Mucosa of rectum (tissue), 2 donors: ENCODE measurements at regions not wholly inside any gene's neighbourhood (a gene's known extent, or its start where the extent isn't known, plus 50 kb on each side); places are given as distances from the start of the nearest gene placed in this dataset.

Experiments used
- H3K27ac ChIP-seq, 2 donors: one replicate each; pipeline ENCODE4 v1.7.0; 2013; ENCODE audit warnings: inconsistent platforms in 2 of 2, low read depth in 2 of 2, low read length in 2 of 2
- H3K27me3 ChIP-seq, 2 donors: one replicate each; pipeline ENCODE4 v1.7.0; 2013; ENCODE audit warnings: low read length in 2 of 2; ENCODE audit not compliant: control insufficient read depth in 2 of 2, insufficient read depth in 2 of 2
- H3K36me3 ChIP-seq, 2 donors: one replicate each; pipeline ENCODE4 v1.7.0; 2013; ENCODE audit warnings: low read length in 2 of 2; ENCODE audit not compliant: control insufficient read depth in 2 of 2, insufficient read depth in 2 of 2
- H3K4me1 ChIP-seq, 2 donors: one replicate each; pipeline ENCODE4 v1.7.0; 2013; ENCODE audit warnings: low read length in 2 of 2, mild to moderate bottlenecking in 1 of 2; ENCODE audit not compliant: control insufficient read depth in 2 of 2, insufficient read depth in 2 of 2
- H3K4me3 ChIP-seq, 2 donors: one replicate each; pipeline ENCODE4 v1.7.0; 2013; ENCODE audit warnings: low read length in 2 of 2
- H3K9ac ChIP-seq, 2 donors: one replicate each; pipeline ENCODE4 v1.7.0; 2013; ENCODE audit warnings: low read length in 2 of 2, low read depth in 1 of 2, mild to moderate bottlenecking in 1 of 2
- H3K9me3 ChIP-seq, 2 donors: one replicate each; pipeline ENCODE4 v1.7.0; 2013; ENCODE audit warnings: low read length in 2 of 2; ENCODE audit not compliant: control insufficient read depth in 2 of 2
- donor health status: healthy.
- donor health status: Normal muscosa, but diverticular disease.

- H3K9ac ChIP-seq = no peak overlapping the region
- no peaks in the 10 kb centered on the region for H3K36me3 ChIP-seq
- no peaks in the 10 kb centered on the region for H3K9me3 ChIP-seq
- no peaks in the 10 kb centered on the region for H3K27me3 ChIP-seq
- H3K27ac ChIP-seq = no peak overlapping the region
- no peaks in the 10 kb centered on the region for H3K4me1 ChIP-seq
- H3K4me3 ChIP-seq = no peak overlapping the region
Observed at GRCh38 chr10:108787932-108788331, 1135.4 kb downstream of the XPNPEP1 start.

GRCh38 chr10:108785011-108785410, 1138.3 kb downstream of the XPNPEP1 start:
- H3K27me3 ChIP-seq = no peaks in the 10 kb centered on the region
- no peak overlapping the region for H3K27ac ChIP-seq
- no peaks in the 10 kb centered on the region for H3K4me1 ChIP-seq
- no peaks in the 10 kb centered on the region for H3K36me3 ChIP-seq
- H3K9ac ChIP-seq = no peak overlapping the region
- no peak overlapping the region for H3K4me3 ChIP-seq
- H3K9me3 ChIP-seq = no peaks in the 10 kb centered on the region

GRCh38 chr10:108784534-108784933, 1138.8 kb downstream of the XPNPEP1 start:
- no peaks in the 10 kb centered on the region for H3K27me3 ChIP-seq
- H3K36me3 ChIP-seq = no peaks in the 10 kb centered on the region
- no peak overlapping the region for H3K4me3 ChIP-seq
- H3K4me1 ChIP-seq = no peaks in the 10 kb centered on the region
- no peaks in the 10 kb centered on the region for H3K9me3 ChIP-seq
- no peak overlapping the region for H3K9ac ChIP-seq
- no peak overlapping the region for H3K27ac ChIP-seq

- no peak overlapping the region for H3K9ac ChIP-seq
- H3K4me1 ChIP-seq = no peaks in the 10 kb centered on the region
- H3K9me3 ChIP-seq = no peaks in the 10 kb centered on the region
- no peaks in the 10 kb centered on the region for H3K36me3 ChIP-seq
- no peak overlapping the region for H3K4me3 ChIP-seq
- H3K27me3 ChIP-seq = no peaks in the 10 kb centered on the region
- no peak overlapping the region for H3K27ac ChIP-seq
Observed at GRCh38 chr10:108783897-108784296, 1139.4 kb downstream of the XPNPEP1 start.

- Histone ChIP-seq H3K36me3 (no peaks in the 10 kb centered on the region), H3K27ac (no peak overlapping the region), H3K9ac (no peak overlapping the region), H3K27me3 (no peaks in the 10 kb centered on the region), H3K4me3 (no peak overlapping the region), H3K4me1 (no peaks in the 10 kb centered on the region), H3K9me3 (no peaks in the 10 kb centered on the region)
Observed at GRCh38 chr10:108782411-108782810, 1140.9 kb downstream of the XPNPEP1 start.

- Histone ChIP-seq H3K27me3 (no peaks in the 10 kb centered on the region), H3K36me3 (no peaks in the 10 kb centered on the region), H3K9me3 (no peaks in the 10 kb centered on the region), H3K4me1 (no peaks in the 10 kb centered on the region), H3K27ac (no peak overlapping the region), H3K9ac (no peak overlapping the region), H3K4me3 (no peak overlapping the region)
Observed at GRCh38 chr10:108779501-108779900, 1143.8 kb downstream of the XPNPEP1 start.

- no peak overlapping the region for H3K9ac ChIP-seq
- H3K4me1 ChIP-seq = no peaks in the 10 kb centered on the region
- no peaks in the 10 kb centered on the region for H3K9me3 ChIP-seq
- no peak overlapping the region for H3K4me3 ChIP-seq
- no peaks in the 10 kb centered on the region for H3K27me3 ChIP-seq
- no peak overlapping the region for H3K27ac ChIP-seq
- H3K36me3 ChIP-seq = no peaks in the 10 kb centered on the region
Observed at GRCh38 chr10:108775911-108776475, 1147.3 kb downstream of the XPNPEP1 start.

GRCh38 chr10:108771106-108771505, 1152.2 kb downstream of the XPNPEP1 start:
- no peaks in the 10 kb centered on the region for H3K9me3 ChIP-seq
- H3K9ac ChIP-seq = no peak overlapping the region
- H3K27me3 ChIP-seq = no peaks in the 10 kb centered on the region
- H3K4me1 ChIP-seq = no peaks in the 10 kb centered on the region
- no peak overlapping the region for H3K4me3 ChIP-seq
- no peak overlapping the region for H3K27ac ChIP-seq
- no peaks in the 10 kb centered on the region for H3K36me3 ChIP-seq

- H3K9me3 ChIP-seq = no peaks in the 10 kb centered on the region
- H3K27me3 ChIP-seq = no peaks in the 10 kb centered on the region
- H3K4me1 ChIP-seq = no peaks in the 10 kb centered on the region
- no peak overlapping the region for H3K9ac ChIP-seq
- H3K36me3 ChIP-seq = no peaks in the 10 kb centered on the region
- H3K27ac ChIP-seq = no peak overlapping the region
- H3K4me3 ChIP-seq = no peak overlapping the region
Observed at GRCh38 chr10:108765794-108766193, 1157.5 kb downstream of the XPNPEP1 start.

- no peak overlapping the region for H3K27ac ChIP-seq
- no peak overlapping the region for H3K4me3 ChIP-seq
- no peaks in the 10 kb centered on the region for H3K4me1 ChIP-seq
- H3K36me3 ChIP-seq = no peaks in the 10 kb centered on the region
- no peaks in the 10 kb centered on the region for H3K27me3 ChIP-seq
- no peaks in the 10 kb centered on the region for H3K9me3 ChIP-seq
- no peak overlapping the region for H3K9ac ChIP-seq
Observed at GRCh38 chr10:108757946-108758345, 1165.4 kb downstream of the XPNPEP1 start.

- H3K4me3 ChIP-seq = no peak overlapping the region
- no peak overlapping the region for H3K27ac ChIP-seq
- peaks cover 0 to 2% of the 10 kb centered on the region in 2 donors for H3K9me3 ChIP-seq
- no peaks in the 10 kb centered on the region for H3K4me1 ChIP-seq
- H3K27me3 ChIP-seq = no peaks in the 10 kb centered on the region
- no peaks in the 10 kb centered on the region for H3K36me3 ChIP-seq
- no peak overlapping the region for H3K9ac ChIP-seq
Observed at GRCh38 chr10:108755646-108756045, 1167.7 kb downstream of the XPNPEP1 start.
